ENCODE measurements at regions not wholly inside any gene's neighbourhood (a gene's known extent, or its start where the extent isn't known, plus 50 kb on each side); places are given as distances from the start of the nearest gene placed in this dataset.

DNA sequence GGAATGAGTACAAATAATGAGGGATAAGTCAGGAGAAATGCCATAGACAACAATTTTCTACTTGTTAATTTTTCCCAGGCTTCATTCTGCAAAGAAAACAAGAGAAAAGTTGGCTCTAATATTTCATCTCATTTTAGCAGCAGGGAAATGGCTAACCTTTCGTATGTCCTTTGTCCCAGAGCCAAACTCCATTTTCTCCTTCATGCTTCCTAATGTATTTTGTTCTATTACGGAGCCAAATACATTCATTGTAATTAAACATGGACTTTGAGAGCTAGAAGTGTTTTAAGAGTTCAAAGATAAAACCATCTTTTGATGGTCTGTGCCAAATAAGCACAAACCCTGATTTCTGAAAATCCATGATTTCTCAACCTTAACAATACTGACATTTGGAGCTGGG lies 136.9 kb downstream of the PTCHD4 start (continued):
- TF ChIP-seq ETV5 (CRISPR knock-in tag; IDR thresholded peaks at IDR 0.05; ENCODE audit: low read depth): no peak
- TF ChIP-seq TAF1 (IDR thresholded peaks at IDR 0.05; ENCODE audit: control insufficient read depth, extremely low read depth, insufficient read depth, low read length, severe bottlenecking): no peak
- TF ChIP-seq ZBTB43 (CRISPR knock-in tag; IDR thresholded peaks at IDR 0.05): no peak
- TF ChIP-seq, protein P1, sequence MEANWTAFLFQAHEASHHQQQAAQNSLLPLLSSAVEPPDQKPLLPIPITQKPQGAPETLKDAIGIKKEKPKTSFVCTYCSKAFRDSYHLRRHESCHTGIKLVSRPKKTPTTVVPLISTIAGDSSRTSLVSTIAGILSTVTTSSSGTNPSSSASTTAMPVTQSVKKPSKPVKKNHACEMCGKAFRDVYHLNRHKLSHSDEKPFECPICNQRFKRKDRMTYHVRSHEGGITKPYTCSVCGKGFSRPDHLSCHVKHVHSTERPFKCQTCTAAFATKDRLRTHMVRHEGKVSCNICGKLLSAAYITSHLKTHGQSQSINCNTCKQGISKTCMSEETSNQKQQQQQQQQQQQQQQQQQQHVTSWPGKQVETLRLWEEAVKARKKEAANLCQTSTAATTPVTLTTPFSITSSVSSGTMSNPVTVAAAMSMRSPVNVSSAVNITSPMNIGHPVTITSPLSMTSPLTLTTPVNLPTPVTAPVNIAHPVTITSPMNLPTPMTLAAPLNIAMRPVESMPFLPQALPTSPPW (CRISPR knock-in tag; IDR thresholded peaks at IDR 0.05): no peak

DNA sequence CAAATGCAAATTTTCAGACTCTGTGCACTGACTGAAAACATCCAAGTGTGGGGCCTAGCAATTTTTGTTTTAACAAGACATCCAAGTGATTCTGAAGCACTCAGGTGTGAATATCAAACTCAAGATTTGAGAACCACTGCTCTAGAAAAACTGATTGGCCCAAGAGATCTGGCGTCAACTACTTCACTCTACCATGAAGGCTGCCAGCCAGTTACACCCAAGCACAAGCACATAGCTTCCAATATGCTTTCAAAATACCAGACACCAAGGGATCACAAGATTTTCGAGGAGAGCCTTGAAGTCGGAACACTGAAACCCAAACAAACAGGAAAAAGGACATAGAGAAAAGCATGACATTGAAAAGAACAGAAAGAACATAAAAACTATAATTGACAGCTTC lies 140.2 kb downstream of the PTCHD4 start:
- H2AFZ ChIP-seq (ENCODE audit: low read depth, low read length): no peak overlapping the region
- ChIA-PET POLR2A (no interaction called here), CTCF (ENCODE audit: low intra/inter-chr PET ratio) (no interaction called here)
- H3K4me1 ChIP-seq (replicated peaks in 1 of 2; ENCODE audit: control insufficient read depth in 2 of 2, insufficient read depth in 2 of 2, low read length in 2 of 2): no peaks in the 10 kb centered on the region
- no peaks in the 10 kb centered on the region for H3K79me2 ChIP-seq (ENCODE audit: control insufficient read depth, insufficient read depth, low read length)
- H3K9ac ChIP-seq (ENCODE audit: insufficient read depth in 1 of 2, low read depth in 2 of 2, low read length in 2 of 2): no peak overlapping the region
- WGBS (ENCODE audit: insufficient coverage, low coverage, missing lambda C conversion rate): 0% methylated on average over 3 of the region's 3 CpGs
- no peak for ATAC-seq
- no peaks in the 10 kb centered on the region for H3K36me3 ChIP-seq (ENCODE audit: control insufficient read depth, insufficient read depth, low read length)
- H3K27me3 ChIP-seq (ENCODE audit: control insufficient read depth in 2 of 2, insufficient read depth in 2 of 2, low read length in 2 of 2): no peaks in the 10 kb centered on the region
- DNase-seq (ENCODE audit: extremely low read depth in 1 of 4, low spot score in 3 of 4): no peak
- H3K9me3 ChIP-seq (replicated peaks; ENCODE audit: control insufficient read depth, insufficient read depth, low read depth, low read length): no peaks in the 10 kb centered on the region
- H4K20me1 ChIP-seq (replicated peaks; ENCODE audit: control insufficient read depth, insufficient read depth, low read length): no peaks in the 10 kb centered on the region
- no TSS peak for BruUV-seq (replicated peaks)
- H3K27ac ChIP-seq (ENCODE audit: extremely low read depth, low read depth, low read length): no peak overlapping the region
- no peak overlapping the region for H3K4me2 ChIP-seq (ENCODE audit: insufficient read depth, low read length)
- no peak overlapping the region for H3K4me3 ChIP-seq
- intact Hi-C loops (cut with micrococcal nuclease) (no loop called here), in situ Hi-C loops (cut with MboI) (no loop called here)
- no peak for FAIRE-seq
- no peaks in the 10 kb centered on the region for H3K9me1 ChIP-seq (ENCODE audit: control insufficient read depth, insufficient read depth, low read length)
- TF ChIP-seq ZNF696 (CRISPR knock-in tag; conservative IDR thresholded peaks at IDR 0.05): no peak
- no peak for TF ChIP-seq ILK (tag; IDR thresholded peaks at IDR 0.05; ENCODE audit: borderline replicate concordance, low read depth)
- TF ChIP-seq NEUROD1 (IDR thresholded peaks at IDR 0.05; ENCODE audit: borderline replicate concordance, low read depth, low read length, partially characterized antibody): no peak
- TF ChIP-seq, protein P2, sequence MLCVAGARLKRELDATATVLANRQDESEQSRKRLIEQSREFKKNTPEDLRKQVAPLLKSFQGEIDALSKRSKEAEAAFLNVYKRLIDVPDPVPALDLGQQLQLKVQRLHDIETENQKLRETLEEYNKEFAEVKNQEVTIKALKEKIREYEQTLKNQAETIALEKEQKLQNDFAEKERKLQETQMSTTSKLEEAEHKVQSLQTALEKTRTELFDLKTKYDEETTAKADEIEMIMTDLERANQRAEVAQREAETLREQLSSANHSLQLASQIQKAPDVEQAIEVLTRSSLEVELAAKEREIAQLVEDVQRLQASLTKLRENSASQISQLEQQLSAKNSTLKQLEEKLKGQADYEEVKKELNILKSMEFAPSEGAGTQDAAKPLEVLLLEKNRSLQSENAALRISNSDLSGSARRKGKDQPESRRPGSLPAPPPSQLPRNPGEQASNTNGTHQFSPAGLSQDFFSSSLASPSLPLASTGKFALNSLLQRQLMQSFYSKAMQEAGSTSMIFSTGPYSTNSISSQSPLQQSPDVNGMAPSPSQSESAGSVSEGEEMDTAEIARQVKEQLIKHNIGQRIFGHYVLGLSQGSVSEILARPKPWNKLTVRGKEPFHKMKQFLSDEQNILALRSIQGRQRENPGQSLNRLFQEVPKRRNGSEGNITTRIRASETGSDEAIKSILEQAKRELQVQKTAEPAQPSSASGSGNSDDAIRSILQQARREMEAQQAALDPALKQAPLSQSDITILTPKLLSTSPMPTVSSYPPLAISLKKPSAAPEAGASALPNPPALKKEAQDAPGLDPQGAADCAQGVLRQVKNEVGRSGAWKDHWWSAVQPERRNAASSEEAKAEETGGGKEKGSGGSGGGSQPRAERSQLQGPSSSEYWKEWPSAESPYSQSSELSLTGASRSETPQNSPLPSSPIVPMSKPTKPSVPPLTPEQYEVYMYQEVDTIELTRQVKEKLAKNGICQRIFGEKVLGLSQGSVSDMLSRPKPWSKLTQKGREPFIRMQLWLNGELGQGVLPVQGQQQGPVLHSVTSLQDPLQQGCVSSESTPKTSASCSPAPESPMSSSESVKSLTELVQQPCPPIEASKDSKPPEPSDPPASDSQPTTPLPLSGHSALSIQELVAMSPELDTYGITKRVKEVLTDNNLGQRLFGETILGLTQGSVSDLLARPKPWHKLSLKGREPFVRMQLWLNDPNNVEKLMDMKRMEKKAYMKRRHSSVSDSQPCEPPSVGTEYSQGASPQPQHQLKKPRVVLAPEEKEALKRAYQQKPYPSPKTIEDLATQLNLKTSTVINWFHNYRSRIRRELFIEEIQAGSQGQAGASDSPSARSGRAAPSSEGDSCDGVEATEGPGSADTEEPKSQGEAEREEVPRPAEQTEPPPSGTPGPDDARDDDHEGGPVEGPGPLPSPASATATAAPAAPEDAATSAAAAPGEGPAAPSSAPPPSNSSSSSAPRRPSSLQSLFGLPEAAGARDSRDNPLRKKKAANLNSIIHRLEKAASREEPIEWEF (CRISPR knock-in tag; IDR thresholded peaks at IDR 0.05): no peak
